Epidermal melanocyte (primary cell): ENCODE measurements at regions not wholly inside any gene's neighbourhood (a gene's known extent, or its start where the extent isn't known, plus 50 kb on each side); places are given as distances from the start of the nearest gene placed in this dataset.

Experiments
- DNase-seq: peaks from one replicate; pipeline ENCODE4 v3.0.0; 2011; ENCODE audit warnings: low spot score; ENCODE audit not compliant: insufficient read length

DNA sequence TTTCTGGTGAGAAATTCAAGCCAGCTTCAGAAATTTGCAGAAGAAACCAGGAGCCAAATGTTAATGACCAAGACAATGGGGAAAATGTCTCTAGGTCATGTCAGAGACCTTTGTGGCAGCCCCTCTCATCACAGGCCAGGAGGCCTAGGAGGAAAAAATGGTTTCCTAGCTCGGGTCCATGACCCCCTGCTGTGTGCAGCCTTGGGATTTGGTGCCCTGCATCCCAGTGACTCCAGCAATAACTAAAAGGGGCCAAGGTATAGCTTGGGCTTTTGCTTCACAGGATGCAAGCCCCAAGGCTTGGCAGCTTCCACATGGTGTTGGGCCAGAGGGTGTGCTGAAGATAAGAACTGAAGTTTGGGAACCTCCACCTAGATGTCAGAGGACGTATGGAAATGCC lies 814.7 kb upstream of the SLIT2 start:
- no peak for DNase-seq

DNA sequence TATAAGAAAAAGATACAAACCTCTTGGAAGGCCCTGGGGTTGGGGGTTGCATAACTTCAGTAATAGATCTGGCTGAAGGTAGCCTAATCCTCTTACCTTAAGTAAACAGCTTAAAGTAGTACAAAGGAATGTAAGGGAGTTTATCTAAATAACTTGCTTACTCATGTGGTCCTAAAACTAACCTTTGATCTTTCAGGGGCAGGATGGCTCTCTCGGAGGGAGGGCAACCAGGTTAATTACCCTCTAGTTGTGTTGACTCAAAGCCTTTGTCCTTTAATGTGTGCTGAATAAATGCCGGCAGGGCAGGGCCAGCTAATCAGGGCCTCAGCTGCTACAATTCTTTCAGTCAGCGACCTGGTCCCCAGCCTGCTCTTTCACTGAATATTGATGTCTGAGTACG lies 822.0 kb upstream of the SLIT2 start:
- no peak for DNase-seq

DNA sequence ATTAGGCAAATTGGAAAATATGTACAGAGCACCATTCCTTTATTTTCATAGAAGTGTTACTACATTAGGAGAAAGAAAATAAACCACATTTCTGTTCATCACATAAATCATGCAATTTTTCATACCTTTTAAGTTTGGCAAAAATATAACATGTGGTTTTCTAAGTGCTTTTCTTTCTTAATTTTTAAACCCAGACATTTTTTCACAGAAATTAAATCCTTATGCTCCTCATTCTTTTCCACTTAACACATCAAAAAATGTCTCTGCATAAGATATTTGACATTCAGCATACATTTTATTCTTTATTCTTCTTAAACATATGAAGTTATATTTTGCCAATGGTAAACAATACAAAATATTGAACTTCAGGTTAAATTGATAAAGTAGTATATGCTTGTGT lies 826.6 kb upstream of the SLIT2 start:
- DNase-seq: no peak

DNA sequence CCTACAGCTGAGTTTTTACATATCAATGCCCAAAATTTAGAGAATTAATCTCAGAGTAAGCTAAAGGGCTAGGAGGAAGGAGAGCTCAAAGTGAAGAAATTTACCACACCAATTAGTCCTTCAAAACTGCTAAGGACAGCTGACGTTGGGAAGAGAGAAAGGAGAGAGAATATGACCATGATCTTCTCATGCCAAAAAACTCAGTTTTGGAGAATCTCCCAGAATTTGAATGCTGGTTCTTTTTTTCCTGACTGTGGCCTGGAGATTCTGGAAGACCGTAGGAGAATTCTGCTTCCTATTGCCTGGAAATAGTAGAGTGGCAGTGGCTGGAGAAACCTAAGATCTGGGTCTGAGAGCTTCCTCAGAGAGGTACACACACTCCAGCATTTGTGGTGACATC lies 834.4 kb upstream of the SLIT2 start:
- DNase-seq: no peak

DNA sequence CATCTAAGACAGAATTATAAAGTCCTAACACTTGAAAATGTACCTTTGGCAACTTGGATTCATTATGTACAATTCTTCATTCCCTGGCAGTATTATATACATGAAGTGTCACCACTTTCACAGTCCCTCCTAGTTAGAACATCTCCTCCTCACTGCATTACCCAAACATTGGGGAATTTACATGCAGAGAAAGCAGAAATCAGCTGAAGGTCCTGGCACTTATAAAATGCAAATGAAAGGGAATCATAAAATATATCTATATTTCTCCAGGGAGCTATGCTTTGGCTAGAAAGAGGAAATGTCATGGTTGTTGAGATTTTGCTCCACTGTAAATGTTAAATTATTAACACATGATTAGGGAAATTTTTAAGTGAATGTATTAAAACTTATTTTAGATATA lies 835.6 kb upstream of the SLIT2 start:
- DNase-seq: no peak

DNA sequence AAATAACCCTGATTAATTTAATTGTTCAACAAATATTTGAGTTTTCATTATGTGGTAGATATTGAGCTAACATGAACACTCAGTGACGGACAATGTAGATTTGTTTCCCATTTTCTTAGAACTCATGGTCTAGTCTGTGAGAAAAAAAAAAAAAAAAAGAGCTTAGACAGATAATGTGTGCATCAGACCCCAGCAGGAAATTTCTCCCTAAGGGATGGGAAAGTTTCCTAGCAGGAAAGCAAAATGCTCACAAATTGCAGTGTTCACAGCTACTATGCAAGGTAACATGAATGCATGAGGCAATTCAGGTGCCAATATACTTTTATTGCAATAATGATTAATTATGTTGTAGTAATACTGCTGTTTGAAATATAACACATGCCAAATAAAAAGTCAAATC lies 843.2 kb upstream of the SLIT2 start:
- DNase-seq: no peak

DNA sequence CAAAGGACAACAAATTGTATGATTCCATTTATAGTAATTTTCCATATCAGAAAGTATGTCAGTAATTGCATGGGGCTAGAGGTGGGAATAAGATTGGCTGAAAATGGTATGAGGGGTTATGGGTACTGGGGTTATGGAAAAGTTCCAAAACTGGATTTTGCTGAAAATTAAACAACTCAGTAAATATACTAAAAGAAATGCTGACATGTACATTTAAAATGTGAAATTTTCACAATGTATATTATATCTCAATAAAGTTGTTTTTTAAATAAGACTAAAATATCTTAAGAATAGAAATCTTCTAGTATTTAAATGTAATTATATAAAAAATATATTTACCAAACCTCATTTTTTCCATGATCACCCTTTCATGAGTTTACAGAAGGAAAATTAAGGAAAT lies 844.9 kb upstream of the SLIT2 start:
- no peak for DNase-seq

DNA sequence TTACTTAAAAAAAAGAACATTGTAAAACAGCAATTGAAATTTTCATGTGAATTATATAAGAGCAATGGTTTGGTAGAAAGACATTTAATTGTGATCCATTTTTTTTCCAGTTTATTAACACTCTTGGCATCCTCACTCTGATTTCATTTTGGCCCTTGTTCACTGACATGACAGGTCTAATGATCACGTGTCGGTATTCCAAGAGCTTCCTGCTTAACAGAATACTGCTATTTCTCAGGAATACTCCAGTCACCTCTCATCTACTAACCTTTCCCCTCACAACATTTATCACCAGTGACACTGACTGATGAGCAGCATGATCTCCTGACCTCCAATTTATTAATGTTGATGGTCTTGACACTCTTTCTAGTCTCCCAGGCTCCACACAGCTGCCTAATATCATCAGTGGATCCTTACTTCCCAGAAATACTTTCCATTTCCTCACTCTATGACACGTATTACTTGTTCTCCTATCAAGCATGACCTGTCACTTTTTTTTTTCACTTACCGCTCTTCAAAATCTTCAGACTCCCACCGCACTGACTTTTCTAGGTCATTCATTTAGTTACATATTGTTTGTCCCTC lies 847.8 kb upstream of the SLIT2 start:
- DNase-seq: no peak

DNA sequence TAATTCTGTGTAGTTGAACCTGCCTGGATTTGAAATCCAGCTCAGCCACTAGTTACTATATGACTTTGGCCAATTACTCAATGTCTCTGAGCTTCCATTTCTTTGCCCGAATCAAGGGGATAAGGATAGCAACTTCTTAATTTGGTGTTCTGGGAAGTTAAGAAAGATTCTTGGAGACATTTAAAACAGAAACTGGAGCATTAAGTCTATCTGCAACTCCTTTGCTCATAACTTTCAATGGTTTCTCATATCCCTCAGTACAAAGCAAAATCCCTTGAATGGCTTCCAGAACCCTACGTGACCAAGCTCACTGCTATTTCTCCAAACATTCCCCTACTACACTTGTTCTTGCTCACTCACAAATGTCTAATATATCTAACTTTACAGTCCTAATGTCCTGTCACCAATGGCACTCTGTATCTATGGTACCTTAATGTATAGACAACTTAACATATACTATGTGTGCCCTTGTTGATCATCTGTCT lies 849.1 kb upstream of the SLIT2 start:
- DNase-seq: no peak

DNA sequence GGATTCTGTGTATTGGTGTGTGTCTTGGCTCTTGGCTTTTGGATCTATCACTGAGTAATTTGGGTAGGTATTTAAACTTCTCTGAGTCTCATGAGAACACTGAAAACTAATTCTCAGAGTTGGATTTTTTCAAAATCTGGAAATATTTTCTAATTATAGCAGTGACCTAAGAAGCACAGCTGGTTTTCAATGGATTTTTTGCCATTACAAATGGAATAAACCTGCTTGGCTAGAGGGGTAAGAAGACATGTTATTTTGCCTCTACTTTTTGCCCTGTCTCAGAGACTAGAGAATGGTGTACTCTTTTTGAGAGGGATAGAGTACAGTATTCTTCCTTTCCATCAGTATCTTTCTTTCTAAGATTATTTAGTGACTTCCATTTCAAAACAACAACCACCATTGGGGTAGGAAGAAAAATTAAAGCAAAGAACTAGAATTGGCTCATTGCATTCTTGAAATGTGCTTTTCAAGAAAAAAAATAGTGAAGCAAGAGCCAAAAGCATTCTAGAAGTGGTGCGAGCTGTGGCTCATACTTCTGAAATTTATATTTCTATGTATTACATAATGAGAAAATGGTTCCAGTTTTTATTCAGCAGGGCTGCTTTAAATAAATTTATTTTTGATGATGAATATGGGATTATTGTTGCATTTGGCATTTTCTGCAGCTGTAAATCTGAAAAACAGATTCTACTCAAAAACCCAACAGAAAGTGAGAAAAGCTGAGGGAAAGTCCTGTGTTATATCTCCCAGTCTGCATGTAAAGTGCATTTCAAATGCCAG lies 850.2 kb upstream of the SLIT2 start:
- DNase-seq: no peak

DNA sequence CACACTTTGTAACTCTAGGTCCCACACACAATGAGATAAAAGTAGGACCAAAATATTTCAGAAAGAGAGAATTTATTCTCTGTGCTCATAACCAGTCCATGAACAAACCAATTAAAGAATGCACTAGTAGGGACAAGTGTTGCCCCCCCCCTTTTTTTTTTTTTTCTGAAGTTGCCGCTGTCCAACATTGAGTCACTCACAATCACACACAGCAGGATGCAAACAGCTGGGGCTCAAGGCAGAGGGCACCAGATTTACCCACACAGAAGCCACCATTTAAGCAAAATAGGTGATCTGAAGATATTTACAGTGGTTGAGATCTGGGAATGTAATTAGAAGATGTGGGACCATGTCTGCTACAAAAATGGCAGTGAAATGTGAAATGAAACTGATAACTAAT lies 850.9 kb upstream of the SLIT2 start:
- no peak for DNase-seq

DNA sequence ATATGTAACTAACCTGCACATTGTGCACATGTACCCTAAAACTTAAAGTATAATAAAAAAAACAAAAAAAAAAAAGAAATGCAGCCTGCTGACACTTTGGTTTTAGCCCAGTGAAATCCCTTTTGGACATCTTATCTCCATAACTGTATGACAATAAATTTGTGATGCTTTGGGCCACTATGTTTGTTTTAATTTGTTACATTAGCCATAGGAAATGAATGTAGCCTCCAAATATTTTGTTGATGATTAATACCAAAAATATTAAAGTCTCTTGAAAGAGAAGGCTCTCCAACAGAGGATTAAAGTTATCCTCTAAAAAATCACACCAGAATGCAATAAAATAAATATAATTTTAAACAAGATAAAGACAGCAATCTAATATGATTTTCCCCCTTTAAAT lies 852.7 kb upstream of the SLIT2 start:
- DNase-seq: no peak

DNA sequence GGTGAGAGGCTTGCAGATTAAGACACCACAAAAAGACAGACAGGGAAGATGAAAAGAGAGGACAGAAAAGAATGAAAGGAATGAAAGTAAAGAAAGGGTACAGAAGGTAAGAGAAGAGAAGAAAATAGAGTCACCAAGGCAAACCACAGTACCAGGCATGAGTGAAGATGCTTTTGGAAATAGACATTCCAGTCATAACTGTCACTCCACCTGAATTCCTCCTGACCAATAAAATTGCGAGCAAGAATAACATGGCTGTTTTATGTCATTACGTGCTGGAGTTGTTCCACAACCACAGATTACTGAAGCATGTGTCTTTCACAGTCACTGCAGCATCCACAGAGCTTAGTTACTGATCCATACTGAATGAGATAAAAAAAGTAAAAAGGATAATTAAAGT lies 864.9 kb upstream of the SLIT2 start:
- no peak for DNase-seq

DNA sequence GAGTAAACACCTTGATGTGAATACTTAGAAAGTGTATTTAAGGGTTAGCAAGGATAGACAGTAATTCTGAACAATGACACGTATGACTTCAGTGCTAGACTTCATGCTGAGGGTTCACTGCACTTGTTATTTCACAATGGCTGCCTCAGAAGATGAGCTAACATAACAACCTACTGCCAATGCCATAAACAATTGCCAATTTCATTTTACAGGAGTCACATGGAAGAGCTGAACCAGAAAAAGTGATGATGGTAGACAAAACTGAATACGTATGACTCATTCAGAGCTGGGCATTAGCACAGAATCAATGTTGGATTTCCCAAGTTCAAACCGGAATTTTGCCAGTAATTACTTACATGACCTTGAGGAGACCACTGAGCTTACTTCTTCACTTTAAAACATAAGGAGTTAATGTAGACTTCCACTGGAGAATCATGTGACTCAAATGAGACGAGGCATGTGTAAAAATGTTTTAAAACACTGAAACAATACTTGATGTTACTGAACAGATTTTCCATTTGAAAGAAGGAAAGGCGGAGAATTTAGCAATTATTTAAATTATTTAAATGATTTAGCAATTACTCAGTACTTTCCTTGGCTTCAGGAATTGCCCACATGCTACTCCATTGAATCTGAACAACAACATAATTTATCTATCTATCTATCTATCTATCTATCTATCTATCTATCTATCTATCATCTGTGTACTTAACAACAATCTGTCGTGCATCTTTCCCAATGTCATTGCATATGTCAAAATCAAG lies 868.5 kb upstream of the SLIT2 start:
- no peak for DNase-seq

DNA sequence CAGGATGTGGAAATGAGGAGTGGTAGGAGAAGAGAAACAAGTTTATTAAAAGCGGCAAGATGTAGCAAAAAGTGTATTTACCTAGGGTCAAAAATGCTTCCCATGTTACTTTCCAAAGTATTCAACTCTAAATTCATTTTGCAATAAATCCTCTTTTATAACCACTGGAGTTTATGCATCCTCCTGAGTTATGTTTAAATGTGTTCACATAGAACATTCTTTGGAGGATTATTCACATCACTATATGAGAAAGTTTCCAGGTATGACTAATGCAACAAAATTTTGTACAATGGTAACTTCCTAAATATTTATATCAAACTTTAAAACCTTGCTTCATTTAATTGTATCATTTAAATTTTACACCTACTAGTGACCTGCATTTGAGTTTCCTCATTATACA lies 870.6 kb upstream of the SLIT2 start:
- DNase-seq: no peak

DNA sequence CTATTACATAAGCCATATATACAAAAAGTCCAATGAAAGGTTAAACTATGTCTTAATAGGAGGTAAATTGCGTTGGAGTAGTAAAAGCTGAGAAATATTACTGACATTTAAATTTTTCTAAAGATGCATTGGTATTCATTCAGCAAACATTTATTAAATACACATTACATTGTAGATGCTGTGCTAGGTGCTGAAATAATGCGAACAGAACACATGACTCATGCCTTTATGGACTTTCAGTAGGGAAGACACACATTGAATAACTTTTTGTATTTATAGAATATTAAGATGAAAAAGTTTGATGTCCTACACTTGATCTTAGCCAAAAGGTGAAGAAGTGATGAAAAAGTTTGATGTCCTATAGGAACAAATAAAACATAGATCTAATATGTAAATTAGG lies 871.1 kb upstream of the SLIT2 start:
- DNase-seq: no peak

DNA sequence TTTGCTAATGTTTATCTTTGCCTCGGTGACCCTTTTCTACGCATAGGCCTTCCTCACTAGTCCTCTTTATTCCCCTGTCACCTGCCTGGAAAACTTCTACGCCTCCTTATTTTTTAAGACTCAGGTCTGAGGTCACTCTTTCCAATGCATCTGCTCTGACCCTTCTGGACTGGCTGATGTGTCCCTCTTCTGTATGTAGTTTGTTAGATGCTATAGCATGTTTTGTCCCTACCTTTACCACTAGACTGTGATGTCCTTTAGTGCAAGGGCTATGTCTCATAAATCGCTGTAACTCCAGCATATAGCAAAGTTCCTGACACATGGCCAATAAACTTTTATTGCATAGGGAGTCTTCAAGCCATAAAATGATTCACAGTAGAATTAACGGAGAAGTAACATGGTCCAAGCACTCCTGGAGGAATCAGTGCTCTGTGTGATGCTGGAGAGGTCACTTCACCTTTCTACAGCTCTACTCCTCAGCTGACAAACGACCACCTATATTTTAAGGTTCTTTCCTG lies 872.5 kb upstream of the SLIT2 start:
- DNase-seq: no peak

DNA sequence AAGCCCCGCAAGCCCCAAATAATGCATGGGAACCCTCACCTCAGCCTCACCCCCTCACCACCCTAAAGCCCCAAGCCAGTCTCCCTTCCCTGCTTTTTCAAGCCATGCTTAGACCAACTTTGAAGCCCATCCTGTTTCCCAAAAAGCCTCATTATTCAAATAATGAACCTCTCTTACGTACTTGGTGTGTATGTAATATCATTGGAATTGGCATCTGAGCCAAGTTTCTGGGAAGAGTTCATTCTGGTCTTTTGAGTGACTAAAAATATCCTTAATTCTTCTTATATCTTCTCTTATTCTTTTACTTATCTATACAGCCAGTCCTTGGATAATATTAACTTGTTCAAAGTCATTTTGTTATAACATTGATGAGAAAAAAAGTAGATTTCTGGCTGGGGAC lies 875.8 kb upstream of the SLIT2 start:
- DNase-seq: no peak

DNA sequence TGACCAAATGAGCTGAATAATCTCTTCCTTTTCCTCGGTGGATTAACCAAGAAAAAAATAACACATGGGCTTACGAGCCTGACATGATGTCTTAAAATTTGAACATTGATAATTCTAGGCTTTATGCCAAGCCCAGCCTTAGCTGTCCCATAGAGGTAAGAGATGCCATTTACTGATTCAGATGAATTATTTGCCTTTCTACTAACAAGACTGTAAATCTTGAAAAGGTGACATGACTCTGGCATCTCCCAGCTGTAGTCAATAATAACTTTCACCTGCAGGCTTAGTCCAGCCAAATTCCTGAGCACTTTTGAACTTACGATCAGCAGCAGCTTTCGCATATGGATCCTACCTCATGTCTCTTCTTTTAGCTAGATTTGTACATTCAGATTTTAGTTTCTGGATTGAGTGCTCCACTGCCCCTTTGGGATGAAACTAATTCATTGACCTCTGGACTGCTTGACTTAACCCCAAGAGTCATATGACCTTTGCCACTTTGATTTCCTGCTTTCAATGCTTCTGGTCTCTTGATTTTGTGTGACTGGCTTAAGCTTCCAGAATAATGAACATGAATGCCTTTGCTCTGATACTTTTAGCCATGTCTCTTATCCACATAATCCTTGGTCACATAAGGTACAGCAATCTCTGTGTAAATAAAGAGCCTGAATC lies 876.4 kb upstream of the SLIT2 start:
- DNase-seq: no peak

DNA sequence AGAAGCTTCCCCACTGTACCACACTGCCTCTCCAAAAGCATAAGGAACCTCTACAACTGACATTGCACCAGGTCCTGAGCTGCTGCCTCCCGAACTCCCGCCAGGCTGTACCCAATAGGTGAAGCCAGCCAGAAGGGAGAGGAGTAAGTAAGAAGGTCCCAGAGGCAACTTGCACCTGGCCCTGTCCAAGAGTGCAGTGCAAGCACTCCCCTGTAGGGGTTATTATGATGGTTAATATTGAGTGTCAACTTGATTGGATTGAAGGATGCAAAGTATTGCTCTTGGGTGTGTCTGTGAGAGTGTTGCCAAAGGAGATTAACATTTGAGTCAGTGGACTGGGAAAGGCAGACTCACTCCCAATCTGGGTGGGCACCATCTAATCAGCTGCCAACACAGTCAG lies 879.3 kb upstream of the SLIT2 start:
- DNase-seq: no peak

DNA sequence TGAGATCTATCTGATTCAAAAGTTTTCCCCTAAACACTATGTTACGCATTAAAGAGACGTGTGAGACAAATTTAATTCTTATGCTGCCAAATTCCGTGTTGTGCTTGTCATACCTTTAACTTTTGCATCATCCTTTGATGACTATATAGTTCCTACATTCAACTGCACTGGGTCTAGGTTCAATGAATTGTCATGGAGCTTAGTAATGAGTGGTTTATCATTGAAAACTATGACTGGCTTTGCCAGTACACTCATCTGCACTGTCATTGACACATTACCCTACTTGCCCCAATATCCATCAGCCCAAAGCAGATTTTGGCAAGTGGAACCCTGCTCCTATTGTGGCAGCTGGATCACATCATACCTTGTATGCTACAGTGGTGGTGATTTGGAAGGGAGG lies 882.9 kb upstream of the SLIT2 start:
- DNase-seq: no peak

DNA sequence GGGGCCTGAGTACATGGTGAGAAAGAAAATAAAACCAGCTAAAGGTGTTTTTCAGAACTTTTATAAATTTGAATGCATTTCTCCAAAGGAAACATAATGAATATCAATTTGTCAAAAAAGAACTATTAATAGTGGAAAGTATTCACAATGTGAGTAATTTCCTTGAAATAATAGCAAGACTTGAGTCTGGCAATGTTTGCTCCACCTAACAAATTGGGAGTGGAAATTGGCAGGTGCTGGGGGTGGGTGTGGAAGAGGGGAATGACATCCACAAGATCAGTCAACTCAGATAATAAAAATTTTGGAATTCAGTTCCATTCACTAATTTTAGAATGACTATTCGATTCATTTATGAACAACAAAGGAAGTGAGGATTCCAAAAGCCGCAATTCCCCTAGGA lies 884.8 kb upstream of the SLIT2 start:
- no peak for DNase-seq
